Small intestine (tissue), 7 donors: ENCODE measurements at regions not wholly inside any gene's neighbourhood (a gene's known extent, or its start where the extent isn't known, plus 50 kb on each side); places are given as distances from the start of the nearest gene placed in this dataset.

Experiments used
- DNase-seq, 2 donors: peaks; one replicate each; pipeline versions ENCODE4 v3.0.0 to v3.0.0-alpha.2; 2013
- FAIRE-seq: peaks from 2 replicates; lab custom pipeline; 2012; peaks lifted over from hg19 to GRCh38; lab: Jason Lieb, UNC
- H3K27ac ChIP-seq, 3 donors: one replicate each; pipeline ENCODE4 v1.5.1; 2013; ENCODE audit warnings: low read length in 2 of 3, mild to moderate bottlenecking in 2 of 3, control low read depth in 1 of 3, inconsistent platforms in 1 of 3, low read depth in 1 of 3, moderate library complexity in 1 of 3
- H3K27me3 ChIP-seq, 3 donors: one replicate each; pipeline ENCODE4 v1.6.1; 2013; ENCODE audit warnings: low read length in 3 of 3, inconsistent platforms in 1 of 3; ENCODE audit not compliant: control insufficient read depth in 3 of 3, insufficient read depth in 3 of 3
- H3K36me3 ChIP-seq, 3 donors: one replicate each; pipeline ENCODE4 v1.6.1; 2013; ENCODE audit warnings: low read length in 3 of 3, inconsistent platforms in 1 of 3, low read depth in 1 of 3, mild to moderate bottlenecking in 1 of 3, moderate library complexity in 1 of 3; ENCODE audit not compliant: control insufficient read depth in 3 of 3, insufficient read depth in 2 of 3
- H3K4me1 ChIP-seq, 3 donors: one replicate each; pipeline ENCODE4 v1.6.1; 2013; ENCODE audit warnings: low read length in 2 of 3, inconsistent platforms in 1 of 3, low read depth in 1 of 3, mild to moderate bottlenecking in 1 of 3, moderate library complexity in 1 of 3; ENCODE audit not compliant: control insufficient read depth in 3 of 3, insufficient read depth in 2 of 3
- H3K4me3 ChIP-seq, 3 donors: one replicate each; pipeline ENCODE4 v1.5.1; 2013; ENCODE audit warnings: low read length in 3 of 3, control low read depth in 1 of 3, inconsistent platforms in 1 of 3, low read depth in 1 of 3, mild to moderate bottlenecking in 1 of 3, moderate library complexity in 1 of 3
- H3K9me3 ChIP-seq, 2 donors: one replicate each; pipeline ENCODE4 v1.6.1; 2013; ENCODE audit warnings: low read depth in 1 of 2, low read length in 1 of 2; ENCODE audit not compliant: control insufficient read depth in 2 of 2, insufficient read depth in 1 of 2
- WGBS, 3 donors: extraction: QIAGEN DNeasy Blood & Tissue Kit; methylation state at CpG; one replicate each; pipeline ENCODE4 v1.1.7; 2013; 5-methylcytosine and 5-hydroxymethylcytosine counted together
- donor health status: healthy with polysubstance abuse.
- donor health status: control.
- donor health status: control.
- donor health status: Bipolar disorder and iron deficiency.
- donor health status: healthy.

GRCh38 chr3:161444694-161445077 is 51.9 kb upstream of the OTOL1 start:
- H3K27me3 ChIP-seq, result no peaks in the 10 kb centered on the region
- H3K4me1 ChIP-seq, result no peaks in the 10 kb centered on the region
- H3K36me3 ChIP-seq, result no peaks in the 10 kb centered on the region
- no peak for DNase-seq
- H3K27ac ChIP-seq, result no peak overlapping the region
- no peak overlapping the region for H3K4me3 ChIP-seq
- H3K9me3 ChIP-seq, result no peaks in the 10 kb centered on the region
- FAIRE-seq, result no peak
- 66 to 74% (median 73%) methylated on average over 3 of the region's 3 CpGs for WGBS, 3 donors

- Histone ChIP-seq H3K4me3 (no peak overlapping the region), H3K27ac (no peak overlapping the region), H3K9me3 (no peaks in the 10 kb centered on the region), H3K4me1 (no peaks in the 10 kb centered on the region), H3K27me3 (no peaks in the 10 kb centered on the region), H3K36me3 (no peaks in the 10 kb centered on the region)
- WGBS, 3 donors, result 83 to 84% (median 84%) methylated on average over 4 of the region's 4 CpGs
- FAIRE-seq (no peak), DNase-seq (no peak)
These were observed 52.5 kb upstream of the OTOL1 start for GRCh38 chr3:161443921-161444693.

DNA sequence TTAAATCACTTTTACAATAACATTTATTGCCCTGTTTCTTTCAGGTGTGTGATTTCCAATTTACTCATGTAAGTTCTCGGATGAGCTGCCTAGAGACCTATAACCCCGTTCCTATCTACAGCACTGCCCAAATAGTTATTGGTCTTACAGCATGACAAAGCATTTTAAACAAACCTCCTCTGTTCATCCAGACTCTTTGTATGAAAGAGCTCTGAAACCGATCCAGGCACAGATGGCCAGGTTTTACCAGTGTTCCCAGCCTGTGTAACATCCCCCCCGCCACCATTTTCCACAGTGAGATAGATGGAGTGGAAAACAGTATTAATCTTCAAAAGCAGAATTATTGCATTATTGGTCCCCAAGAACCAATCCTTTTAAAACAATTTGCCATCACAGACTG is 59.0 kb upstream of the SPTSSB start:
- Histone ChIP-seq H3K9me3 (no peaks in the 10 kb centered on the region), H3K36me3 (no peaks in the 10 kb centered on the region), H3K27ac (no peak overlapping the region), H3K27me3 (no peaks in the 10 kb centered on the region), H3K4me1 (no peaks in the 10 kb centered on the region), H3K4me3 (no peak overlapping the region)
- 78 to 86% (median 81%) methylated on average over 4 of the region's 4 CpGs for WGBS, 3 donors
- DNase-seq (no peak), FAIRE-seq (no peak)

GRCh38 chr3:161427347-161427746 is 56.0 kb upstream of the SPTSSB start:
- Histone ChIP-seq H3K36me3 (no peaks in the 10 kb centered on the region), H3K27ac (no peak overlapping the region), H3K4me3 (no peak overlapping the region), H3K4me1 (no peaks in the 10 kb centered on the region), H3K9me3 (no peaks in the 10 kb centered on the region), H3K27me3 (no peaks in the 10 kb centered on the region)
- FAIRE-seq (no peak), DNase-seq (no peak)
- WGBS, 3 donors, result 27 to 41% (median 35%) methylated on average over 1 of the region's 1 CpG

DNA sequence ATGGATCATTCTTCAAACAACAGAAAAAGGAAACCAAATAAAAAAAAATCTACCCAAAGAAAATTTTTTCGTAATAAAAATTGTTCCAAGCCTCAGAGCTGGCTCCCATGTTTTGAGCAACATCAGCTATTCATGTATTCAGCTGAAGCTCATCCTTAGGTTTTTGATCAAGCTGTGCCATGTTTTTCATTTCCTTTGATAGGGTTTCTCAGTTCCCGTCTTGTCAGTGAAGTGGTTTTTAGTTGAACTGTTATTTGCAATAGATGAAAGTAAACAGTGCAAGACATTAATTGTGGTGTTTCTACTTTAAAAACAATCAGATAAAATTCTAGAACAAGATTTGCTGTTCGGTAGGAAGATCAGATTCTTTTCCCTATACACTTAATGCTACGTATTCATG is 55.4 kb upstream of the SPTSSB start:
- Histone ChIP-seq H3K4me3 (no peak overlapping the region), H3K27me3 (no peaks in the 10 kb centered on the region), H3K4me1 (no peaks in the 10 kb centered on the region), H3K9me3 (no peaks in the 10 kb centered on the region), H3K27ac (no peak overlapping the region), H3K36me3 (no peaks in the 10 kb centered on the region)
- WGBS, 3 donors, result 45 to 60% (median 57%) methylated on average over 4 of the region's 4 CpGs
- DNase-seq, result no peak
- no peak for FAIRE-seq

- no peaks in the 10 kb centered on the region for H3K4me1 ChIP-seq
- H3K36me3 ChIP-seq, result no peaks in the 10 kb centered on the region
- FAIRE-seq (peak; percentile 94), DNase-seq (peak; percentile 40 to 49)
- 56 to 60% (median 57%) methylated on average over 5 of the region's 5 CpGs for WGBS, 3 donors
- H3K4me3 ChIP-seq, result no peak overlapping the region
- H3K27ac ChIP-seq, result no peak overlapping the region
- no peaks in the 10 kb centered on the region for H3K9me3 ChIP-seq
- H3K27me3 ChIP-seq, result no peaks in the 10 kb centered on the region
These were observed 52.7 kb upstream of the SPTSSB start for GRCh38 chr3:161423911-161424522.

GRCh38 chr3:161422171-161422700 is 50.9 kb upstream of the SPTSSB start:
- no peaks in the 10 kb centered on the region for H3K36me3 ChIP-seq
- no peak overlapping the region for H3K27ac ChIP-seq
- DNase-seq (no peak), FAIRE-seq (no peak)
- H3K9me3 ChIP-seq, result no peaks in the 10 kb centered on the region
- H3K4me1 ChIP-seq, result no peaks in the 10 kb centered on the region
- H3K4me3 ChIP-seq, result no peak overlapping the region
- WGBS, 3 donors, result 81 to 86% (median 84%) methylated on average over 2 of the region's 2 CpGs
- H3K27me3 ChIP-seq, result no peaks in the 10 kb centered on the region
